NOMO-1 treated with DMSO at 0.1 percent for 48 hours (cell line): ENCODE measurements at regions not wholly inside any gene's neighbourhood (a gene's known extent, or its start where the extent isn't known, plus 50 kb on each side); places are given as distances from the start of the nearest gene placed in this dataset.
A peak's percentile ranks its signal among the peaks of the same experiment; 100 is the strongest.

Source experiments
- DNase-seq: peaks from one replicate; lab custom pipeline; 2025; ENCODE audit not compliant: unreplicated experiment; lab: John Stamatoyannopoulos, UW

DNA sequence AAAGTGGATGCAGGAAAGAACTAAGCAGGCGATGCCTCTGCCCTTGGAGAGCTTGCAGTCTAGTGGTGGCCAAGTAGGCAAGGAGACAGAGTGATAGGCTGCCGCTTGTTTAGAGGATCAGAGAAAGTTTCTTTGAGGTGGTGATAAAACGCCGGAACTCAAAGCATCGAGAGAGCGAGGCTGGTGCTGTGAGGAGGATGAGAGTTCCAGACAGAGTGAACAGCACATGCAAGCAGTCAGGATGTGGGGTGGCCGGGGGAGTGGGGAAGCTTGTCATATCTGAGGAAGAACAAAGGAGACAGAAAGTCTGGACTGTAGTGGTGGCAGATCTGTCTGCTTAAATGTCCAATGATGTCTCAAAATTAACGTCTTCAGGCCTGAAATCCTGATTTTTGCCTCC is 319.7 kb downstream of the SNAPC1 start:
- no peak for DNase-seq

DNA sequence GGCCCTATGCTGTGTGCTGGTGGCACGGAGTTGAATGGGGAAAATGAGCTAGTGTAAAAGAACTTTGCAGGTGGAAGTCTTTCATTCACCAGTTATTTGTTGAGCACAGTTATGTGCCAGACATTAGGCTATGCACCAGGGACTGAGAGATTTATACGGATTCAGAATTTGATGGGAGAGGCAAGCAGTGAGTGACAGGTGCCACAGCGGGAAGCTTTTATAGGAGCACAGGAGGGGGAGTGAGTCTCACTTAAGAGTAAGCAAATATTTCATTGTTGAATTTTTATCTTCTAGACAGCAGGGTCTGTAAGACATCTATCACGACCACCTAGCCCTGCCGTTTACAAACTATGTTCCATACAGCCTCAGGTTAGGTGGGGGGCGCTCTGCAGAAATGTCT is 320.6 kb downstream of the SNAPC1 start:
- no peak for DNase-seq

DNA sequence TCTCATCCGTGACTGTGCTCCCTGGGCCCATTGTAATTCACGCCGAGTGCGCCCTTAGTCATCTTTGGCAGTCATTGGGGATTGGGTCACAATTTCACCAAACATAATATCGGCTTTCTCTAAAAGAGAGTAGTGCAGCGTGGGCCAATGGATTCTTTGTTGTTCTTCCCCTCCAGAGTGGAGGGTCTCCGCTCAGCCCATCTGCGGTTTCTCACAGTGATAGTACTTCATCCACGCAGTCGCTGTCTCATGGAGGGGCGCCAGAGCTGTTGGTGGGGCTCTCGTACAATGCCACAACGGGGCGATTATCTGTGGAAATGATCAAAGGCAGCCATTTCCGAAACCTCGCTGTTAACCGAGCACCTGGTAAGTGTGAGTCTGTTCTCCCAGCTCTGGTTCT is 321.8 kb downstream of the SNAPC1 start:
- DNase-seq, result no peak

DNA sequence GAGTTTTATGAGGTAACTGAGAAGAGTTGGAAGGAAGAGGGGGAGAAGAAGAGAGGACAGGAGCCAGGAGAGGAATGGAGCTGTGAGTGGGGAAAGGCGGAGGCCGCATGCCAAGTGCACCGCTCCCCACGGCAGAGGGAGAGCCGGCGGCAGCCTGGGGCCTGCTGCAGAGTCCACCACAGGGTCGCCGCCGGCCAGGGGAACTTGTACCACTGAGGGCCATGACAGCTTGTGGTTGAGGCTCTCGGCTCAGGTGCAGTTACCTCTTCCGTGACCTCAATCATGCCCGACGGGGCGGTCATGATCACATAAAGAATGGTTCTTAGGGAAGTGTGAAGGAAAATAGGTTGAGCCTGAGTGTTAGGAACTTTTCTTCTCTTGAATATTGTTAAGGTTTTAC is 325.0 kb downstream of the SNAPC1 start:
- no peak for DNase-seq

DNA sequence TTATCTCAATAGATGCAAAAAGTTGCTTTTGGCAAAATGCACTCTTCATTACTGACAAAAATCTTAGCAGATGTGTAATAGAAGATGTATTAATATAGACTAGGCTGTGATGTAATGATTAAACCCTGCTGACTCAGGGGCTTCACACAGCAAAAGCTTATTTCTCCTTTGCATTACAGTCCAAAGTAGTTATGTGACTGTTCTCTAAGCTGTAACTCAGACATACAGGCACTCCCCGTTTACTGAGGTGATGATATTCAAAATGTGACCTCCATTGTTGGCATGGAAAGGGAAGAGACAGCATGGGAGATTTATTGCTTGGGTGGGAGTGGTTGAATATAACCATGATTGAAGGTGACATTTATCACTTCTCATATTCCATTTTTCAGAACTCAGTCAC is 331.5 kb downstream of the SNAPC1 start:
- DNase-seq, result no peak

DNA sequence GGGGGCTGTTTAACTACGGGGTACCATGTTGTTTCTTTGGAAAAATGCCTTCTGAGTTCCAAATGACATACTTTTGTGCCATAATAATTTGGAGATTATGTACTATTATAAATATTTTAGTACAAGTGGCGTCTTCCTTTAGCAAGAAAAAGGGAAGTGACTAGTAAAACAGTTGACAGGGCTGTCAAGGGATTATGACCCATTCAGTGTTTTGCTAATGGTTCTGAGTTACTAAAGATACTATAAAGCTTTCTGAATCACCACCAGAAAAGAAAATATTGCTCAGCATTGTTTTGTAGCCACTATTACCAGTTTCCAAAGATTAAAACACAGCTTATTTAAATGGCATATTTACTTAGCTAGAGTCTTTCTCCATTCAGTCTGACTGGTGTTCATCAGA is 334.9 kb downstream of the SNAPC1 start:
- DNase-seq, result peak; percentile 2

DNA sequence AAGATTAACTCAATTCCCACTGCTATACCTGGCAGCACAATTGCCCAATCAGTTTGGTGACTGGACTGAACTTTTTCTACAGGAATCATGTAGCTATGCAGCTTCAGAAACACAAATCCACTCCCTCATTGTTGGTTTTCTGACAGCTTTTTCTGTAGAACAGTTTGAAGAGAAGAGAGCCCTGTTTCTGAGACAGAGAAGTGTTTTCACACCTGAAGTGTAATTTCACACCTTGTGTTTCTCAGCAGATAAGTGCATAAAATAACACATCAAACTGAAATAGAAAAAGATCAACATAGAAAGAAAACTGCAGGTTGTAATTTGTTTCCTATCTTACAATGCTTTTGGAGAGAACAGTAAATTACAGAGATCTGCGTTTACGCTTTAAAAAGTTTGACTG is 335.6 kb downstream of the SNAPC1 start:
- DNase-seq, result no peak

DNA sequence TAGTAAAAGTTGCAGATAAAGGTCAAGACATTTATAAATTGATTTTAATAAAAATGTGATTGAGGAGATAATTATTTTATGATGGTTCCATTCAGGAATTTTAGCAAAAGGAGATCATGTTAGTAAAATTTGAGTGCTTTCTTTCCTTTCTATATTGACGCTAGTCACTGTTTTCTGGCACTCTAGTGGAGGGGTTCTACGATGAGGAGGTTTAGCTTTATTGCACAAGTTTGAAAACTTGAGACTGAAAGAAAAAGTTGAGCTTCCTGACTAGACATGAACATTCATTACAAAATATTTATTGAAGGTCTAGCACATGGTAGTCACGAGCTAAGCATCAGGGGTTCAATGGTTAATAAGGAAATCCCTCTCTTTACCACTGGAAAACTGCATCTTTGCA is 336.1 kb downstream of the SNAPC1 start:
- DNase-seq, result no peak

DNA sequence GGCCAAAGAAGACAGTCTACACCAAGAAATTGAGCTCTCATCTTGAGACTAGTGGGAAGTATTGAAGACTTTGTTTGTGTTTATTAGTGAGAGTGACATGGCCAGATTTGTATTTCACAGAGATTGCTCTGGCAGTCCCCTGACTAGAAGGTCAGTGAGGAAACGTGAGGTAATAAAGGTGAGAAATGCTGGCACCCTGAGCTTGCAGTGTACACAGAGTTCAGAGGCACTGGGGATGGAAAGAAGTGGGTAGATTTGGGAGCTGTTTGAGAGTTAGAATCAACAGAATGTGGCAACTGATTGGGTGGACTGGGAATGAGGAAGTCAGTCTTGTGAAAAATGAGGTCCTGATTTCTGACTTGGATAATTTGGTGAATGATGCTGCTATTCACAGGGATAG is 336.9 kb downstream of the SNAPC1 start:
- no peak for DNase-seq

DNA sequence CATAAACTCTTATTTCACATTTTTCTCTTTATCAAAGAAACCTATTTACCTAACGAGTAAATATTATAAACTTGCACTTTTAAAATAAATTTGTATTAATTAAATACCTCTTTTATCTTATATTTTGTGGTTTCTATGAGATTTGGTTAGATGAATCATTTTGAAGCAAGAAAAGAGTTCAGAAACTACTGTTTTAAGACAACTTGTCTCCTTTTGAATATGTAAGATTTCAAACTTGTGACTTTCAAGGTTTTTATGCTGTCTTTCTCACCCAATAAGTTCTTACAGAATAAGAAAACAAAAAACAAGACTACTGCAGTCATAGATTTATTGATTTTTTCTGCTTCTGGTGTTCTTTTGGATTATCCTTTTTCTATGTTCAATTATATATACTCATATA is 339.0 kb downstream of the SNAPC1 start:
- DNase-seq, result no peak

DNA sequence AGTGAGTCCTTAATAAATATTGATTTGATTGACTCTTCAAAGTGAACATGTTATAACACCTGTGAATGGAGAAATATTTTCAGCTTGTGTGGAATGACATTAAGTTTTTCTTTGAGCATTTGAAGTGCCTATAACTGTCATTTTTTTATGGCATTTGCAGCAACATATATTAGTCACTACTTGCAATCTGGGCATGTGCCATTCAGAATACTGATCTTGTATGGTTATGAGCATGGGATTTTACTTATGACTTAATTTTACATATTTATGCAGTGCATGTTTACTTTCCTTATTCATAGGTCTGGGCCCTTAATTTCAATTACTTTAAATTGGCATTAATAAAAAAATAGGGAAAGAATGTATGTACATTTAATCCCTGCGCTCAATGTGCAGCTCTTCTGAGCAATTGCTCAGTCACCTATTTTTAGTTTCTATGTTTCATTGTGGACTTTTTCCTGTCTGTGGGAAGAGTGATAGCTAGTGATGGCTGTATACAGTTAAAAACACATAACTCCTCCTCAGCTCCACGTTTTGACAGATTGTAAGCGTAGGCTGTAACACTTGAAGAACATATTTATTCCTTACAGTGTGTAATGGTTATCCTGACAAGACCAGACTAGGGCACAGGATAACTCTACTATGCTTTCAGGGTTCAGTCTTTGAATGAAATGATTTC is 339.6 kb downstream of the SNAPC1 start:
- DNase-seq, result no peak

DNA sequence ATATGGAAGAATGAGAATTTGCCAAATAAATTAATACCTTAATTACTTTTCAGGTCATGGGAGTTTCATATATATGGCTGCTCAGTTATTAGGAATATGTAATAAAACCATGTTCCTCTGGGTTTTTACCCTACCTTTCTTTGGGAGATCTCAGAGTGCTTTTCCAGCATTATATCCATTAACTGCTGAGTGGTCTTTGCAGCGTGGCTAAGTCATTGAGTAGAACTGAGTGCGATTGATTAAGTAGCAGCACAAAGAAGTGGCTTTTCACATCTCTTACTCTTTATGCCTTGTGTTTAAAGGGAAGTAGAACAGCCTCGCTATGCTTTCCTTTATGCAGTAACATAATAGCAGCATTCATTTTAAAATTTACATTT is 340.1 kb downstream of the SNAPC1 start:
- DNase-seq, result no peak

DNA sequence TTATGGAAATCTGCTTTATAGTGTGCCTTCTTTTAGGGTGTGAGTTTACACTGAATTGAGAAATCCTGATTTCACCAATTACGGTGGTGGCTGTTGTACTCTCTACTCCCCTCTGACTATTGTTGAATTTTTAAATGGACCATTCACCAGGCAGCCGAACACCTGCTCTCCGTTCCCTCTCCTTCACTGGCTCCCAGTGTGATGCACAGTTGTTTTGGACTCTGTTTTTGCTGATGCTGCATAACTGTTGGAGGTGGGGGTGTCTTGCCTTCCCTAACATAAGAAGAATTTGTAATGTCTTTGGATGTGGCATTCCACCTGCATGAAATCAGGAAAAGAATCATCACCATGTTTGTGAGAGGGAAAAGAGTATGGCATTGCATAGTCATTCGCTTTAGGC is 341.2 kb downstream of the SNAPC1 start:
- no peak for DNase-seq

DNA sequence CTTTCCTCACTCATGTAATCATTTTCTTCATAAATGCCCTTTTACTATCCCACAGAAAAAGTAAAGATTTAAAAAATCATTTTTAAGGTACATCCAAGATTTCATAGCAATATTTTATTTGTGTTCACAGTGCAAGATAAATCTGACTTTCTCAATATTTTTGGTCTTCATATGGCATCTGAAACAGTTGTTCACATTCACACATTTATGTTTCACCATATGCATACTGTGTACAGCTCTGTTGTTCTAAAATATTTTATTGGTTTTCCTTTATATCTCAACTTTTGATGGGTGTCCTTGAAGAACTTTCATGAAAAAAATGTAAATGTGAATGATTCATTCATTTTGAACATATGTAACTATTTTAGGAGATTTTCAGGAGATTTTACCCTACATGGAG is 348.7 kb downstream of the SNAPC1 start:
- no peak for DNase-seq

DNA sequence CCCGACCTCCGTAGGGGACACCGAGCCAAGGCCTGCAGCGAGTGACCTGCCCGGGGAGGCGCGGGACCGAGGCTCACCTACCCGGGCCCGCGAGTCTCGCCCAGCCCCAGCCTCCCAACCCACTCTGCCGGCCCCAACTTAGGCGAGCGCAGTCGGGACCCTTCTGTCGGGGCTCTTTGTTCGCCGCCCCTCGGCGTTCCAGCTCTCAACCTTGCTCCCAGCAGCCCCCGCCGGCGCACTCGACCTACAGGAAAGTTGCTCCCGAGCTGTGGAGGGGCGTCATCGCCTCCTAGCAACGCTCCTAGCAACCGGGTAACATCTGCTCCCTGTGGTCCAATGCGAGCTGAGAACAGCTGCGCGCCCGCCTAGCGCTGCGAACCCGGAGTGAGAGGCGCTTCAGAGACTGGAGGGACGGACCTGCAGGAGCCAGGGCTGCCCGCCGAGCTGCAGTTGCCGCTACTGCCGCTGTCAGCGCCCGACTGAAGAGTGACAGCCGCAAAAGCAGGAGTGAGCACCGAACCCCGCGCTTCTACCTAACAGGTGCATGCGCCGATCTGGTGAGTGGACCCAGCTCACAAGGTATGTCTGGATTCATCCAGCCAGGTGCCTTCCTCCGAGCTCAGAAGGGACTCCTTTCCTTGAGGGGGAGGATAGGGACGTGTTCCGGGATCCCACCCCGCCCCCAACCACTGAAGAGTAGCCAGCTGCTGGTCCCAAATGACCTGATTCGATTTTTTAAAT is 355.0 kb downstream of the SNAPC1 start:
- no peak for DNase-seq

DNA sequence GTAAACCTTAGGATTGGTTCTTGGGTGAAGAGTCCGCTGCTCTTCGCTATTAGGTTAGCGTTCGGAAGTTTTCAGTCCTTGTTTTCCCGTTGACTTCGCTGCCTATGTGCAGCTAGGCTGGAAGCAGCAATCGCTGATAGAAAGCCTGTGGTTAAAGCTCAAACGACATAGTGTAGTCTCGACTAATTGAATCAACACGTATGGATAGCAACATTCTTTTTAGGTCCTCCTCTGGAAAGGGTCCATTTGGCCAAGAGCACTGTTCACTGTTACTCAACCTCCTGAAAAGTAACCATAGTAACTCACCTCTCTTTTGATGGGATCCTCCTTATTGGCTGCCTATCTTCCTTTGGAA is 355.5 kb downstream of the SNAPC1 start:
- DNase-seq, result no peak

DNA sequence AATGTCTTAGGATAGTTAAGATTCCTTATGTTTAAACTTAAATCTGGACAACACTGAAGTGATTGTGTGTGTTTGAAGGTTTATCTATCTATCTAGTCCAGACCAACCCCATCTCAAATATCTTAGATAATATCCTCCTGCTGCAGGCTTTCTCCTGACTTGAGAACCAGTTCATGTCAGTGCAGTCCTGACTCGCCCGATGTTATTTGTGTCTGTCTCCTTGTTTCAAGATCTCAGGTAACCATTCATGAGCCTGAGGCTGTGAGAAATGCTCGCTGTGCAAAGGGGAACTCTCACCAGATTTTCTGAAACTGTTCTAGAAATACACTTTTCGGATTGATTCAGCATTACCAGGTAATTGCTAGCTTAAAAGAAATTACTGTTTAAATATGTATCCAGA is 356.2 kb downstream of the SNAPC1 start:
- DNase-seq, result no peak

DNA sequence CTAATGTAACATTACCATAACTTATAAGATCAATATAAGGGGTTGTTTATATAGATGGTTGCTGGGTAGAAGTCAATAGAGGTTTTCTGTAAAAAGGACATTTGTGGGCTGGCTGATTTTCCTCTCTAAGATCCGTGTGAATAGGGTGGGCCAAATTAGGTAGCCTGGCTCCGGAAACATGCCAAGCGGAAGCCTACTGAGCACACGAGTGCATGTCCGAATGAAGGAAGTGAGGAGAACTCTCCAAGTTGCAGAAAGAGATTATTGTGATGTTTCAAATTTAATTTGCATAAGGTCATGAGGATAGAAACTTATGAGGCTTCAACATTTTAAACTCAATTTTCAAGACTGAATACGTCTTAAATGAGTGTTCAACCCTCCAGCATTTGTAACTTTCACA is 356.7 kb downstream of the SNAPC1 start:
- DNase-seq, result no peak

DNA sequence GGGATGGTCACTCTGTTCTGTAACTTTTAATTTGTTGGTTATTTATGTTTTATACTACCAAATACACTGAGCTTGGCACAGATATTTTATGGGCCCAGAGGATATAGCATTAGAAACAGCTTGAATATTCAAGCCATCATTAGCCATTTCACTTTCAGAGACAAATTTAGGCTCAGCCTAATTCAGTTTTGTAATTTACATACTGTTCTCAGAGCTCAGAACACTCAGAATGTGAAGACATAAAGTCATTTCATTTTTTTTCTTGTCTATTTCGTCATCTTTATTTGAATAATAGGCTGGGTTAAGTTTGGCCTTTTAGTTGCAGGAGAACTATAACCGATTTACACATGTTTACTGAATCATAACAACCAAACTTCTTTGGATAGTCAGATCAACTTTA is 361.7 kb downstream of the SNAPC1 start:
- no peak for DNase-seq

DNA sequence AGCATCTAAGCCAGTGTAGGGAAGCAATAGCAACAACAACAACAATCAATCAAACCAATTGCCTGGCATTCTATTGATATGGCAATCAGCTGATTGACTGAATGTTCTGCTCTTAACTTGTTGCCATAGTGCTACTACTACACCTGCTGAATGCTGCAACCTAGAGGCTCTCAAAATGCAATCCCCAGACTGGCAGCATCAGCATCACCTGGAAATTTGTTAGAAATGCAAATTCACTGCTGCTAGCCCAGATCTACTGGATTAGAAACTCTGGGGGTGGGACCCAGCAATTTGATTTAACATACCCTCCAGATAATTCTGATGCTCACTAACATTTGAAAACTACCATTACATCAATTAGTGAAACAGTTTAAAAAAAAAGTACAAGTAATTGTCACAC is 363.6 kb downstream of the SNAPC1 start:
- DNase-seq, result no peak

DNA sequence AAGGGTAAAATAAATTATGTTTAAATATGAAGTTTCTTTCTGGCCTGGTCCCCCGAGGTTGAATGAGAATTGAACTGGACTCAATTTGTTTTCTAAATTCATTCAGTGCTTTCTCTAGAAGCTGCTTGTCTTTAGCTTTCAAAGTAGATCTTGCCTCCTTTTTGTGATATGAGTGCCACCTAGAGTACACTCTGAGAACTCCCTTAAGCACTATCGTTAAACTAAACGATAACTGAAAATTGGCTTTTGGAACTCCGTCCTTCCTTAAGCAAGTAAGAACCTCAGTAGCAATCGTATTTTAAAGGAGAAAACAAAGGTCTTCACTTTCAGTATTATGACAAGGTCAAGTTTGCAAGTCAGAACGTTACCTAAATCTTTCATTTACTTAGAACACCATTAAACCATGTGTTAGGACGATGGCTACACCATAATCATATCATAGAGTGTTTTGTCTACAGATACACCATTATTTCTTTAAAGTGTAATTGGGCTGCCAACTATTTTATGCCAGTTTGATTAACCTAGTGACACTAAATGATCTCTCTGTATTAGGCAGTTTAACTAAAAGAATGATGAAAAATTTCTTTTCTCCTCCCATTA is 364.8 kb downstream of the SNAPC1 start:
- peak; percentile 41 for DNase-seq

DNA sequence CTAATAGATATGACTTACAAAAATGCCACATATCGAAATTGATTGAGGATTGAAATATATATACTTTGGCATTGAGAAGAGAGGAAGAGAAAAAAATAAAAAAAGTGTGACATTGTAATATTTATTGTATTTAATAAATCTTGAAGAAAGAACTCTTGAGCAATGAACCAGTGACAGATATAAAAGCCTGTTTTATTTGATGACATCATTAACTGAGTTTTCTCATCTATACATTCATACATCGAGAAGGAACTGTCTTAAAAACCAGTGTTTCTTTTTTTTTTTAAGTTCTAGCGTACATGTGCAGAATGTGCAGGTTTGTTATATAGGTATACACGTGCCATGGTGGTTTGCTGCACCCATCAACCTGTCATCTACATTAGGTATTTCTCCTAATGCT is 368.2 kb downstream of the SNAPC1 start:
- no peak for DNase-seq
